OCI-LY1 (cell line): ENCODE measurements at regions not wholly inside any gene's neighbourhood (a gene's known extent, or its start where the extent isn't known, plus 50 kb on each side); places are given as distances from the start of the nearest gene placed in this dataset.
"Not testable (repeated sequence)": the region's sequence is repeated elsewhere in the genome, so short reads cannot be mapped to it uniquely, and the experiment has no call there.

Source experiments
- EZH2 ChIP-seq: fragments of 200-600 bp; sonication (generic), shearing (Covaris generic); IDR thresholded peaks from 2 replicates; pipeline ENCODE4 v1.8.0; 2017; ENCODE audit warnings: borderline replicate concordance, mixed run types, mild to moderate bottlenecking, antibody characterized with exemption, low read length, moderate library complexity, mixed read lengths
- TF ChIP-seq, protein P1 (sequence below): fragments of 200-600 bp; sonication (generic), shearing (Covaris generic); IDR thresholded peaks from 2 replicates; pipeline ENCODE4 v1.5.1; 2017; ENCODE audit warnings: mild to moderate bottlenecking, antibody characterized with exemption, low read length, moderate library complexity, mixed read lengths

DNA sequence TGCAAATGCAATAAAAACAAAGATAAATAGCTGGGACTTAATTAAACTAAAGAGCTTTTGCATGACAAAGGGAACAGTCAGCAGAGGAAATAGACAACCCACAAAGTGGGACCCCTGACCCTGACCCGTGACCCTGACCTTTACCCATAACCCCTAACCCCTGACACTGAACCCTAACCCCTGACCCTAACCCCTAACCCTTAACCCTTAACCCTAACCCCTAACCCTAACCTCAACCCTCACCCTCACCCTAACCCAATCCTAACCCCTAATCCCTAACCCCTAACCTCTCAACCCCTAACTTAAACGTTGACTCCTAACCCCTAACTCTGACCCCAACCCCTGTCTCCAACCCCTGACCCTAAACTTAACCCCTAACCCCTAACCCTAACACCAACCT is 236.6 kb downstream of the ANKRD30B start:
- TF ChIP-seq EZH2 = not testable (repeated sequence)
- TF ChIP-seq, protein P1, sequence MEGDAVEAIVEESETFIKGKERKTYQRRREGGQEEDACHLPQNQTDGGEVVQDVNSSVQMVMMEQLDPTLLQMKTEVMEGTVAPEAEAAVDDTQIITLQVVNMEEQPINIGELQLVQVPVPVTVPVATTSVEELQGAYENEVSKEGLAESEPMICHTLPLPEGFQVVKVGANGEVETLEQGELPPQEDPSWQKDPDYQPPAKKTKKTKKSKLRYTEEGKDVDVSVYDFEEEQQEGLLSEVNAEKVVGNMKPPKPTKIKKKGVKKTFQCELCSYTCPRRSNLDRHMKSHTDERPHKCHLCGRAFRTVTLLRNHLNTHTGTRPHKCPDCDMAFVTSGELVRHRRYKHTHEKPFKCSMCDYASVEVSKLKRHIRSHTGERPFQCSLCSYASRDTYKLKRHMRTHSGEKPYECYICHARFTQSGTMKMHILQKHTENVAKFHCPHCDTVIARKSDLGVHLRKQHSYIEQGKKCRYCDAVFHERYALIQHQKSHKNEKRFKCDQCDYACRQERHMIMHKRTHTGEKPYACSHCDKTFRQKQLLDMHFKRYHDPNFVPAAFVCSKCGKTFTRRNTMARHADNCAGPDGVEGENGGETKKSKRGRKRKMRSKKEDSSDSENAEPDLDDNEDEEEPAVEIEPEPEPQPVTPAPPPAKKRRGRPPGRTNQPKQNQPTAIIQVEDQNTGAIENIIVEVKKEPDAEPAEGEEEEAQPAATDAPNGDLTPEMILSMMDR = not testable (repeated sequence)
